ENCODE measurements at regions not wholly inside any gene's neighbourhood (a gene's known extent, or its start where the extent isn't known, plus 50 kb on each side); places are given as distances from the start of the nearest gene placed in this dataset.

DNA sequence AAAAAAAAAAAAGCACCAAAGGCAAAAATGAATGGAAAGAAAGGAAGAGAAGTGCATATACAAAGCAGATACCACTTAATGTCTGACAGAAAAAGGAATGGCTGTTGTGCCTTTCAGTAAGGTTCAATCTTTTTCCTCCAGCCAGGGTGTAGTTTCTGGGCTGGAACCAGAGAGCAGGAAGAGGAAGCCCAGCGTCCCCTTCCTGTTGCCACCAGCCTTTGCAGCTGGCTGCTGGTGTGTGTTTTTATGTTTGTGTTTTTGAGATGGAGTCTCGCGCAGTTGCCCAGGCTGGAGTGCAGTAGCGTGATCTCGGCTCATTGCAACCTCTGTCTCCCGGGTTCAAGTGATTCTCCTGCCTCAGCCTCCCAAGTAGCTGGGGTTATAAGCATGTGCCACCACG, 64.6 kb upstream of the LTA4H start:
- no peaks in the 10 kb centered on the region for H3K9me2 ChIP-seq (ENCODE audit: insufficient read depth)
- H3K36me3 ChIP-seq (ENCODE audit: insufficient read depth), result no peaks in the 10 kb centered on the region
- peaks cover 8% of the 10 kb centered on the region for H3K27me3 Mint-ChIP-seq (ENCODE audit: insufficient read depth, low read depth, poor library complexity)
- H4K20me1 ChIP-seq (replicated peaks; ENCODE audit: insufficient read depth), result no peaks in the 10 kb centered on the region
- DNase-seq (ENCODE audit: low spot score) (no peak), ATAC-seq (no peak)
- H3K9me3 Mint-ChIP-seq, result no peaks in the 10 kb centered on the region
- 0 out of 2 replicates have a peak overlapping the region, but pooled peaks have one; percentile 59 for H2AFZ ChIP-seq
- no peak overlapping the region for H3K4me3 ChIP-seq
- no peaks in the 10 kb centered on the region for H3K4me1 ChIP-seq (ENCODE audit: insufficient read depth)
- H3K4me1 Mint-ChIP-seq, result no peaks in the 10 kb centered on the region
- H3K27ac ChIP-seq (ENCODE audit: low read depth), result no peak overlapping the region
- H3K27me3 ChIP-seq (ENCODE audit: insufficient read depth), result no peaks in the 10 kb centered on the region
- H3K36me3 Mint-ChIP-seq (ENCODE audit: low read depth), result no peaks in the 10 kb centered on the region
- no peaks in the 10 kb centered on the region for H3F3A ChIP-seq (replicated peaks; ENCODE audit: low read depth)
- H3K79me2 ChIP-seq (replicated peaks; ENCODE audit: insufficient read depth), result no peaks in the 10 kb centered on the region
- no peak overlapping the region for H3K27ac Mint-ChIP-seq
- H3K4me2 ChIP-seq, result no peak overlapping the region
- no peak overlapping the region for H3K4me3 Mint-ChIP-seq
- TF ChIP-seq STAT1 (IDR thresholded peaks at IDR 0.05; ENCODE audit: unreplicated experiment), result no peak
- no peak for TF ChIP-seq NANOG (IDR thresholded peaks at IDR 0.05; ENCODE audit: borderline replicate concordance)
- no peak for TF ChIP-seq EZH2phosphoT487 (IDR thresholded peaks at IDR 0.05; ENCODE audit: unreplicated experiment)
- no peak for TF ChIP-seq JUNB (IDR thresholded peaks at IDR 0.05; ENCODE audit: unreplicated experiment)
- TF ChIP-seq, protein P1, sequence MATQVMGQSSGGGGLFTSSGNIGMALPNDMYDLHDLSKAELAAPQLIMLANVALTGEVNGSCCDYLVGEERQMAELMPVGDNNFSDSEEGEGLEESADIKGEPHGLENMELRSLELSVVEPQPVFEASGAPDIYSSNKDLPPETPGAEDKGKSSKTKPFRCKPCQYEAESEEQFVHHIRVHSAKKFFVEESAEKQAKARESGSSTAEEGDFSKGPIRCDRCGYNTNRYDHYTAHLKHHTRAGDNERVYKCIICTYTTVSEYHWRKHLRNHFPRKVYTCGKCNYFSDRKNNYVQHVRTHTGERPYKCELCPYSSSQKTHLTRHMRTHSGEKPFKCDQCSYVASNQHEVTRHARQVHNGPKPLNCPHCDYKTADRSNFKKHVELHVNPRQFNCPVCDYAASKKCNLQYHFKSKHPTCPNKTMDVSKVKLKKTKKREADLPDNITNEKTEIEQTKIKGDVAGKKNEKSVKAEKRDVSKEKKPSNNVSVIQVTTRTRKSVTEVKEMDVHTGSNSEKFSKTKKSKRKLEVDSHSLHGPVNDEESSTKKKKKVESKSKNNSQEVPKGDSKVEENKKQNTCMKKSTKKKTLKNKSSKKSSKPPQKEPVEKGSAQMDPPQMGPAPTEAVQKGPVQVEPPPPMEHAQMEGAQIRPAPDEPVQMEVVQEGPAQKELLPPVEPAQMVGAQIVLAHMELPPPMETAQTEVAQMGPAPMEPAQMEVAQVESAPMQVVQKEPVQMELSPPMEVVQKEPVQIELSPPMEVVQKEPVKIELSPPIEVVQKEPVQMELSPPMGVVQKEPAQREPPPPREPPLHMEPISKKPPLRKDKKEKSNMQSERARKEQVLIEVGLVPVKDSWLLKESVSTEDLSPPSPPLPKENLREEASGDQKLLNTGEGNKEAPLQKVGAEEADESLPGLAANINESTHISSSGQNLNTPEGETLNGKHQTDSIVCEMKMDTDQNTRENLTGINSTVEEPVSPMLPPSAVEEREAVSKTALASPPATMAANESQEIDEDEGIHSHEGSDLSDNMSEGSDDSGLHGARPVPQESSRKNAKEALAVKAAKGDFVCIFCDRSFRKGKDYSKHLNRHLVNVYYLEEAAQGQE (IDR thresholded peaks at IDR 0.05; ENCODE audit: unreplicated experiment), result no peak
- TF ChIP-seq ZNF114 (CRISPR knock-in tag; IDR thresholded peaks at IDR 0.05), result no peak
- no peak for TF ChIP-seq CREB1 (CRISPR knock-in tag; IDR thresholded peaks at IDR 0.05; ENCODE audit: low read depth)
- no peak for TF ChIP-seq EZH2 (IDR thresholded peaks at IDR 0.05; ENCODE audit: low read depth, unreplicated experiment)
- TF ChIP-seq, protein P2, sequence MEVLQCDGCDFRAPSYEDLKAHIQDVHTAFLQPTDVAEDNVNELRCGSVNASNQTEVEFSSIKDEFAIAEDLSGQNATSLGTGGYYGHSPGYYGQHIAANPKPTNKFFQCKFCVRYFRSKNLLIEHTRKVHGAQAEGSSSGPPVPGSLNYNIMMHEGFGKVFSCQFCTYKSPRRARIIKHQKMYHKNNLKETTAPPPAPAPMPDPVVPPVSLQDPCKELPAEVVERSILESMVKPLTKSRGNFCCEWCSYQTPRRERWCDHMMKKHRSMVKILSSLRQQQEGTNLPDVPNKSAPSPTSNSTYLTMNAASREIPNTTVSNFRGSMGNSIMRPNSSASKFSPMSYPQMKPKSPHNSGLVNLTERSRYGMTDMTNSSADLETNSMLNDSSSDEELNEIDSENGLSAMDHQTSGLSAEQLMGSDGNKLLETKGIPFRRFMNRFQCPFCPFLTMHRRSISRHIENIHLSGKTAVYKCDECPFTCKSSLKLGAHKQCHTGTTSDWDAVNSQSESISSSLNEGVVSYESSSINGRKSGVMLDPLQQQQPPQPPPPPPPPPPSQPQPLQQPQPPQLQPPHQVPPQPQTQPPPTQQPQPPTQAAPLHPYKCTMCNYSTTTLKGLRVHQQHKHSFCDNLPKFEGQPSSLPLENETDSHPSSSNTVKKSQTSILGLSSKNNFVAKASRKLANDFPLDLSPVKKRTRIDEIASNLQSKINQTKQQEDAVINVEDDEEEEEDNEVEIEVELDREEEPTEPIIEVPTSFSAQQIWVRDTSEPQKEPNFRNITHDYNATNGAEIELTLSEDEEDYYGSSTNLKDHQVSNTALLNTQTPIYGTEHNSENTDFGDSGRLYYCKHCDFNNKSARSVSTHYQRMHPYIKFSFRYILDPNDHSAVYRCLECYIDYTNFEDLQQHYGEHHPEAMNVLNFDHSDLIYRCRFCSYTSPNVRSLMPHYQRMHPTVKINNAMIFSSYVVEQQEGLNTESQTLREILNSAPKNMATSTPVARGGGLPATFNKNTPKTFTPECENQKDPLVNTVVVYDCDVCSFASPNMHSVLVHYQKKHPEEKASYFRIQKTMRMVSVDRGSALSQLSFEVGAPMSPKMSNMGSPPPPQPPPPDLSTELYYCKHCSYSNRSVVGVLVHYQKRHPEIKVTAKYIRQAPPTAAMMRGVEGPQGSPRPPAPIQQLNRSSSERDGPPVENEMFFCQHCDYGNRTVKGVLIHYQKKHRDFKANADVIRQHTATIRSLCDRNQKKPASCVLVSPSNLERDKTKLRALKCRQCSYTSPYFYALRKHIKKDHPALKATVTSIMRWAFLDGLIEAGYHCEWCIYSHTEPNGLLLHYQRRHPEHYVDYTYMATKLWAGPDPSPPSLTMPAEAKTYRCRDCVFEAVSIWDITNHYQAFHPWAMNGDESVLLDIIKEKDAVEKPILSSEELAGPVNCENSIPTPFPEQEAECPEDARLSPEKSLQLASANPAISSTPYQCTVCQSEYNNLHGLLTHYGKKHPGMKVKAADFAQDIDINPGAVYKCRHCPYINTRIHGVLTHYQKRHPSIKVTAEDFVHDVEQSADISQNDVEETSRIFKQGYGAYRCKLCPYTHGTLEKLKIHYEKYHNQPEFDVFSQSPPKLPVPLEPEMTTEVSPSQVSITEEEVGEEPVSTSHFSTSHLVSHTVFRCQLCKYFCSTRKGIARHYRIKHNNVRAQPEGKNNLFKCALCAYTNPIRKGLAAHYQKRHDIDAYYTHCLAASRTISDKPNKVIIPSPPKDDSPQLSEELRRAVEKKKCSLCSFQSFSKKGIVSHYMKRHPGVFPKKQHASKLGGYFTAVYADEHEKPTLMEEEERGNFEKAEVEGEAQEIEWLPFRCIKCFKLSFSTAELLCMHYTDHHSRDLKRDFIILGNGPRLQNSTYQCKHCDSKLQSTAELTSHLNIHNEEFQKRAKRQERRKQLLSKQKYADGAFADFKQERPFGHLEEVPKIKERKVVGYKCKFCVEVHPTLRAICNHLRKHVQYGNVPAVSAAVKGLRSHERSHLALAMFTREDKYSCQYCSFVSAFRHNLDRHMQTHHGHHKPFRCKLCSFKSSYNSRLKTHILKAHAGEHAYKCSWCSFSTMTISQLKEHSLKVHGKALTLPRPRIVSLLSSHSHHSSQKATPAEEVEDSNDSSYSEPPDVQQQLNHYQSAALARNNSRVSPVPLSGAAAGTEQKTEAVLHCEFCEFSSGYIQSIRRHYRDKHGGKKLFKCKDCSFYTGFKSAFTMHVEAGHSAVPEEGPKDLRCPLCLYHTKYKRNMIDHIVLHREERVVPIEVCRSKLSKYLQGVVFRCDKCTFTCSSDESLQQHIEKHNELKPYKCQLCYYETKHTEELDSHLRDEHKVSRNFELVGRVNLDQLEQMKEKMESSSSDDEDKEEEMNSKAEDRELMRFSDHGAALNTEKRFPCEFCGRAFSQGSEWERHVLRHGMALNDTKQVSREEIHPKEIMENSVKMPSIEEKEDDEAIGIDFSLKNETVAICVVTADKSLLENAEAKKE (CRISPR knock-in tag; IDR thresholded peaks at IDR 0.05), result no peak
- TF ChIP-seq, protein P3, sequence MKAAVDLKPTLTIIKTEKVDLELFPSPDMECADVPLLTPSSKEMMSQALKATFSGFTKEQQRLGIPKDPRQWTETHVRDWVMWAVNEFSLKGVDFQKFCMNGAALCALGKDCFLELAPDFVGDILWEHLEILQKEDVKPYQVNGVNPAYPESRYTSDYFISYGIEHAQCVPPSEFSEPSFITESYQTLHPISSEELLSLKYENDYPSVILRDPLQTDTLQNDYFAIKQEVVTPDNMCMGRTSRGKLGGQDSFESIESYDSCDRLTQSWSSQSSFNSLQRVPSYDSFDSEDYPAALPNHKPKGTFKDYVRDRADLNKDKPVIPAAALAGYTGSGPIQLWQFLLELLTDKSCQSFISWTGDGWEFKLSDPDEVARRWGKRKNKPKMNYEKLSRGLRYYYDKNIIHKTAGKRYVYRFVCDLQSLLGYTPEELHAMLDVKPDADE (IDR thresholded peaks at IDR 0.05), result no peak
- no peak for TF ChIP-seq CTCF (conservative IDR thresholded peaks at IDR 0.05; ENCODE audit: low read depth in 2 of 2)
- no peak for TF ChIP-seq ZNF331 (CRISPR knock-in tag; IDR thresholded peaks at IDR 0.05; ENCODE audit: low read depth)
- no peak for TF ChIP-seq POLR2AphosphoS5 (IDR thresholded peaks at IDR 0.05; ENCODE audit: low read depth)
